GM18868 (cell line): ENCODE measurements at regions not wholly inside any gene's neighbourhood (a gene's known extent, or its start where the extent isn't known, plus 50 kb on each side); places are given as distances from the start of the nearest gene placed in this dataset.
"Not testable (repeated sequence)": the region's sequence is repeated elsewhere in the genome, so short reads cannot be mapped to it uniquely, and the experiment has no call there.

Source experiments
- ATAC-seq: cut with Tn5 transposase; IDR thresholded peaks from one replicate; pipeline ENCODE4 v1.9.1; 2021; ENCODE audit warnings: mild to moderate bottlenecking, moderate library complexity; ENCODE audit not compliant: unreplicated experiment

- no peak for ATAC-seq
Observed at GRCh38 chr7:69295977-69296376, 302.3 kb upstream of the AUTS2 start.

GRCh38 chr7:69301253-69301652, 297.0 kb upstream of the AUTS2 start:
- no peak for ATAC-seq

DNA sequence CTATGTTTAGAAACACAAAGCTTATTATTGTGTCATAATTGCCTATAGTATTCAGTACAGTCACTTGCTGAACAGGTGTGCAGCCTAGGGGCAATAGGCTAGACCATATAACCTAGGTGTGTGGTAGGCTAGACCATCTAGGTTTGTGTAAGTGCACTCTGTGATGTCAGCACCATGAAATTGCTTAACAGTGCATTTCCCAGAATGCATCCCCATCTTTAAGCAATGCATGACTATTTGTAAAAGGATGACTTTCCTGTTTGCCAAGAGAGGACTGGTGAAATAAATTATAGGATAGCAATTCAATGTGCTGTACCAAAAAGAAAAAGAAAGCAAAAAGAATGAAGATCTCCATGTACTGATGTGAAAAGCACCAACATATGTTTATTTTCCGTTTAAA, 288.7 kb upstream of the AUTS2 start:
- no peak for ATAC-seq

- ATAC-seq: no peak
Observed at GRCh38 chr7:69311489-69311888, 286.8 kb upstream of the AUTS2 start.

- not testable (repeated sequence) for ATAC-seq
Observed at GRCh38 chr7:69313852-69314251, 284.4 kb upstream of the AUTS2 start.

DNA sequence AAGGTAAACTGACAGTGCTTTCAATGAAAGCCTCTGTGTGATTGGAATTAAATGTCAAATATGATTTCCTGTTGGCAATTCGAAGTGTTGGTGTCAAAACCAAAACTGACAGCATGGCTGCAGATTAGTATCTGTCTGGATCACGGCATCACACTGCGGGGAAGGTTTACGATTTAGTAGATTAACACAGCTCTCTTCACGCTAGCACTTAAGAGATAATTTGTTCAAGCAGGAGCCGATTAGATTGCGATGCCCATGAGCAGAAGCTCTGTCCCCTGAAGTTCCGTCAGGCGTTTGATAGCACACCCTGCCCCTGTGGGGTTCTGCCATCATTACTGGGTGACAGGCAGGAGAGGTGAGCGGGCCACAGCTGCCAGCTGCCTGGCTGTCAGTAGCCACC, 279.5 kb upstream of the AUTS2 start:
- no peak for ATAC-seq

- ATAC-seq: no peak
Observed at GRCh38 chr7:69328516-69328915, 269.8 kb upstream of the AUTS2 start.

DNA sequence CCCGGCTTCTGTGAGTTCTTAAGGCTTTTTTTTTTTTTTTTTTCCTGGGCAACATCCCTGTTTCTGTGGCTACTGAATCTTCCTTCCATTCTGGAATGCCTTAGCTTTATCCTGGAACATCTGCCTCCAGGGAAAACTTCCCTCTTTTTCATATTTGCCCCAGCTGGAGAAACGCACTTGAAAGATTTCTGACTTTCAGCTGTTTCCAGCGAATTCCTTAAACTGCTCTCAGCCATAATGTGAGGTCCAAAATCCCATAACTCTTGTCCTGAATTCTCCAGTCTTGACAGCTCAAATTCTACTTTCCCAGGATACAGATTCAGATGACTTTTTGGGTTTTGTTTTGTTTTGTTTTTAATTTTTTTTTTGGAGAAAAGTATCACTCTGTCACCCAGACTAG, 263.6 kb upstream of the AUTS2 start:
- no peak for ATAC-seq

DNA sequence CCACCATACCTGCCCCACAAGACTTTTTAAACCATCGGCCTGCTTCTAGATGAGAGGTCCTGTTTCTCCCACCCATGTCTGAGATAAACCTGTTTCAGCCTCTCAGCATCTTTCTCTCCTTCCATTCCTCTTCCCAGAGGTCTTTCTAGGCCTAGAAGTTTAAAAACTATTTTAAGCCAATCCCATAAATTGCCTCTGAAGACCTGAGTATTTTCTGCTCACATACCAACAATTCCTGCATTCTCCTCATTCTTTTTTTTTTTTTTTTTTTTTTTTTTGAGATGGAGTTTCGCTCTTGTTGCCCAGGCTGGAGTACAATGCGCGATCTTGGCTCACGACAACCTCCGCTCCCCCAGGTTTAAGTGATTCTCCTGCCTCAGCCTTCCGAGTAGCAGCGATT, 262.9 kb upstream of the AUTS2 start:
- ATAC-seq: no peak

DNA sequence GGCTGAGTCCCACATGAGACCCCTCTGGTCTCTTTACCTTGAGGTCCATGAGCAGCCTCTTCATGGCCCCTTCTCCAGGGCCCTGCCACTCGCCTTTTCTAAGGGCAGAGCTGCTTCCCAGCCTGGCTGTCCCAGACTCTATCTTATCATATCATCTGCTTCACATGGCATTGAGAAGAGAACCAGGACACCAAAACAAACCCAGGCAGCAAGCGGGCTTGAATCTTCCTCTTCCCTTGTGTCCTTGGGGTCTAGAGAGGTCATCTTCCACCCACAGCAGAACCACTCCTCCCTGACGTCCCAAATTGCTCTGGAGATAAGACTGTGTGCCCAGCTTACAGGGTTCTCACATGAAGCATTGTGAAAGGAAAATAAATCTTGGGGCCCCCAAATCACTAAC, 261.3 kb upstream of the AUTS2 start:
- ATAC-seq: no peak

GRCh38 chr7:69338144-69338543, 260.1 kb upstream of the AUTS2 start:
- ATAC-seq: no peak

DNA sequence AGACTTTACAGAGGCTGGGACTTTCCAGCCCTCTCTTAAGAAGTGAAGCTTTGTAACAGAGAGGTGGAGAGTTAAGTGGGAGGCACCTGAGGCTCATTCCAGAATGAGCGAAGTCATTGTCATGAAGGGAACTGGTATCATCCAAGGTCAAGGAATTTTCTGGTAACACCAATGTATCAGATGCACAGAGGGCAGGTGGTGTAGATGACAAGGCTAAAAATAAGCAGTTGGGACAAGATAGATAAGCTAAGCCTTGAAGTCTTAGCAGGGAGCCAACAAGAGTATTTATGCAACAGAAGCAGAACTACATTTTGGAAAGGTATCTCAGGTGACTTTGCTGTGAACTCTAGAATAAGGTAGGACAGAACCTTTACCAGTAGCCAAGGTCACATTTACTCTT, 257.0 kb upstream of the AUTS2 start:
- no peak for ATAC-seq

GRCh38 chr7:69342154-69342884, 256.0 kb upstream of the AUTS2 start:
- no peak for ATAC-seq

GRCh38 chr7:69349291-69349690, 249.0 kb upstream of the AUTS2 start:
- no peak for ATAC-seq

- ATAC-seq: no peak
Observed at GRCh38 chr7:69358163-69358821, 240.0 kb upstream of the AUTS2 start.

DNA sequence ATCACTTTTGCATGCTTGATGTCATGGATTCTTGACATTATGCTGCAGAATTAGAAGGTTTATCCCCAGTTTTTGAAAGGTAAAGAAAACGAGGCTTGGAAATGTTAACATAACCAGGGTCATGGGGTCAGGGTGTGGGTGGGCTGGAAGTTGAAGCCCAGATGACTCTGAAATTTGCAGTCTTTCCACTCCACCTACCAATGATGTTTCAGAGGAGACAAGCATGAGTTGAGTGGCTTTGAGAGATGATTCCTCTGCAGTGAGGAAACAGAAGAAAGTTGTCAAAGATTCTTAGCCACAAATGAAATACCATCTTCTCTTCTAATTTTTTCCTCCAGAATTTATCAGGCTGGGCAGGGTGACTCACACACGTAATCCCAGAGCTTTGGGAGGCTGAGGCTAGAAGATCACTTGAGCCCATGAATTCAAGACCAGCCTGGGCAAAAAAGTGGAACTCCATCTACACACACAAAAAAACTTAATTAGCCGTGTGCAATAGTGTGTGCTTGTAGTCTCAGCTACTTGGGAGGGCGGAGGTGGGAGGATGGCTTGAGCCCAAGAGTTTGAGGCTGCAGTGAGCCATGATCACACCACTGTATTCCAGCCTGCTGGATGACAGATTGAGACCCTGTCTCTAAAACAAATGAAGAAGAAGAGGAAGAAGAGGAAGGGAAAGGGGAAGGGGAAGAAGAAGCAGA, 239.1 kb upstream of the AUTS2 start:
- ATAC-seq: no peak

GRCh38 chr7:69360913-69361312, 237.4 kb upstream of the AUTS2 start:
- ATAC-seq: no peak

DNA sequence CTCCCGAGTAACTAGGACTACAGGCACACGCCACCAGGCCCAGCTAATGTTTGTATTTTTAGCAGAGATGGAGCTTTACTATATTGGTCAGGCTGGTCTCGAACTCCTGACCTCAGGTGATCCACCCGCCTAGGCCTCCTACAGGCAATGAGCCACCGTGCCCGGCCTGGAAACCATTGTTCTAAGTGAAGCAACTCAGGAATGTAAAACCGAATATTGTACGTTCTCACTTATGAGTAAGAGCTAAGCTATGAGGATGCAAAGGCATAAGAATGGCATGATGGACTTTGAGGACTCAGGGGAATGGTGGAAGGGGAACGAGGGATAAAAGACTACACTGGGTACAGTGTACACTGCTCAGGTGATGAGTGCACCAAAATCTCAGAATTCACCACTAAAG, 235.1 kb upstream of the AUTS2 start:
- no peak for ATAC-seq

DNA sequence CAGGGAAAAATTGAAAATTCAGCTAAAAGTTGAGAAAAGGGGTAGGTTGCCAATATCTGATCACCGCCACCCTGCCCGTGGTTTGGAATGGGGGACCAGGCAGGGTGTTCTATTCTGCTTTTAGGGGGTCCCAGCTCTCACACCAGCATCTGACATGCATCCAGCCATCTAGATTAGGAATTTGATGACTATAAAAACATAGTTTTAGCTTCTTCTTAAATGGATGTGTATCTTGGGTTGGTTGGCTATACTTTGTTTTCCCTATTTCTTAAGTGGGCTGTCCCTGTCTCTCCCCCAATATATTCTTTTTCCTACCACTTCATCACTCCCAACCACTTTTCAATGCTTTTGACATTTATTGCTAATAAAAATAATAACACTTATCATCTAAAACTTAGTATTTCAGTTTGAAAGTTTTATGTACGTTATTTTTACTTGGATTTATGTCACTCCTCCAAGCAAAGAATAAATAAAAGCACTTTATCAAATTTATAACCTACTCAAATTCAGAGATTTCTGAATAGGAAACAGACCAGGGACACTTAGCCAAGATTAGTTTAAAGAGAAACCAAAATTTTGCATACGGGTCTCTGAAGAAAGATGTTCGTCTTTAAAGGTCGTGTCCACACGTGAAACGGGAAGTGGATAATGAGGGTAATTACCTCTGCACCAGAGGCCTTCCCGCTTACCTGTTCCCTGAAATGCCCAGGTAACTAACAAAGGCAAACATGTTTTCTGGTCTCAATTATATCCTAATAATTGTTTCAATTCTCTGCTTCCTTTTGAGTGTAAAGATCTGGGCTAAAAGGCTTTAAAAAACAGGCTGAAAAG, 233.2 kb upstream of the AUTS2 start:
- ATAC-seq: no peak

DNA sequence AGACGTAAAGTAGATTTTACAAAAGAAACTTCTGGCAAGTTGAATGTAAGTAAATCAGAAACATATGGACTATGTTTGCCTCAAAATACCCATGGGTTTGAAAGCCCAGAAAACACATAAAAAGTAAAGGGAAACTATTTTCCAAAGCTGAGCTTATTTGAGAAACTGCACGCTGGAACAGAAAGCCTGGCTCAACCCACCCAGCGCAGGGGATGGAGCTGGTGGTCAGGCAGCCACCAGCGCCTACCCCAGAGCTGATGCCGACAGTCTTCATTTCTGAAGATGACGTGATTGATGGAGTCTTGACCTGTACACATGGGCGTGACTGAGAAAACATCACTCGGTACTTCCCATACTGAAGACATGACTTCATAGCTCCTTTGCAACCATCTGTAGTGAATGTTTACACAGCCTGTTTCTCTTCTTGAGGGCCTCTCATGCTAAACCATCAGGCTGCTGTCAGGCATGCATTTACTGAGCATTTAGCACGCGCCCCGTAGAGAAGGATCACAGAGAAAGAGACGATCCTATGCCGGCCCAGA, 232.6 kb upstream of the AUTS2 start:
- ATAC-seq: peak; percentile 48

DNA sequence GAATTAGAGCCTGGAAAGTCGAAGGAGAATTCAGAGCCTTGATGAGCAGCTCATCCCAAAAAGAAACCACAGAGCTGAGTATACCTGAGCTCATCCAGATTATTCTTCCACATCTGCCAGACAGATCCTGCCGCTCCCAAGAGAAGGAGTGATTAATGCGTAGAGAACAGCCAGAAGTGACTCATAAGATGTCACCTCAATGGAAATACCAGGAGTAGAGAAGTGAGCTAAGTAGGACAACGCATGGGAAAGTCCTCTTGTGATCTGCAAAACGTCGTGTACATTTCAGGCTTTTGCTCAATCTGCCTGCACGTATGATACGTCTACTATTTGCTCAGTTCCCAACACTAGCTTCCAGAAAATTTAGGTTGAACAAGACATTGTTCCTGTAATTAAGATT, 230.5 kb upstream of the AUTS2 start:
- ATAC-seq: no peak
